GM19452 (cell line): ENCODE measurements at regions not wholly inside any gene's neighbourhood (a gene's known extent, or its start where the extent isn't known, plus 50 kb on each side); places are given as distances from the start of the nearest gene placed in this dataset.
"Not testable (repeated sequence)": the region's sequence is repeated elsewhere in the genome, so short reads cannot be mapped to it uniquely, and the experiment has no call there.

Experiments used
- ATAC-seq: cut with Tn5 transposase; IDR thresholded peaks from one replicate; pipeline ENCODE4 v1.9.1; 2021; ENCODE audit not compliant: unreplicated experiment

GRCh38 chr13:90003566-90003965 is 1343.9 kb upstream of the MIR17HG start:
- no peak for ATAC-seq

DNA sequence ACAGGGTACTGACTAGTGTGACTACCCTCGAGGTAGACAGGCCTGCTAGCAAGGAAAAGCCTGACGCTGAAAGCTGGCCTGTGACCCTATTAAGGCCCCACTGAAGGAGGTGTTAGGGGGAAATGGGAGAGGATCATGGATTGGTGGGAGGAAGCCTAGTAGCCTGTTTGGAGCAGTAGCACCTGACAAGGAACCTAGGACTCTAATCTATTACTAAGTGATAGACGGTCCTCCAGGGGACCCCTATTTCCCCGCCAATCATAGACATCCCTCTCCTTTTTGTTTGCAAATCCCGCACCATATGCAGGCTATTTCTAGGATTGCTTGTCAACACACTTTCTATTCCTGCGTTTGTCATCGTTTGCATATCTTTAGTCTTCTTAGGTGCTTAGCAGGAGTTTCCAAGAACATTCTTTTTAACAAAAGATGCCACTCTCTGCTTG is 1338.8 kb upstream of the MIR17HG start:
- no peak for ATAC-seq

- no peak for ATAC-seq
Measured at GRCh38 chr13:90014038-90014437, 1333.4 kb upstream of the MIR17HG start.

DNA sequence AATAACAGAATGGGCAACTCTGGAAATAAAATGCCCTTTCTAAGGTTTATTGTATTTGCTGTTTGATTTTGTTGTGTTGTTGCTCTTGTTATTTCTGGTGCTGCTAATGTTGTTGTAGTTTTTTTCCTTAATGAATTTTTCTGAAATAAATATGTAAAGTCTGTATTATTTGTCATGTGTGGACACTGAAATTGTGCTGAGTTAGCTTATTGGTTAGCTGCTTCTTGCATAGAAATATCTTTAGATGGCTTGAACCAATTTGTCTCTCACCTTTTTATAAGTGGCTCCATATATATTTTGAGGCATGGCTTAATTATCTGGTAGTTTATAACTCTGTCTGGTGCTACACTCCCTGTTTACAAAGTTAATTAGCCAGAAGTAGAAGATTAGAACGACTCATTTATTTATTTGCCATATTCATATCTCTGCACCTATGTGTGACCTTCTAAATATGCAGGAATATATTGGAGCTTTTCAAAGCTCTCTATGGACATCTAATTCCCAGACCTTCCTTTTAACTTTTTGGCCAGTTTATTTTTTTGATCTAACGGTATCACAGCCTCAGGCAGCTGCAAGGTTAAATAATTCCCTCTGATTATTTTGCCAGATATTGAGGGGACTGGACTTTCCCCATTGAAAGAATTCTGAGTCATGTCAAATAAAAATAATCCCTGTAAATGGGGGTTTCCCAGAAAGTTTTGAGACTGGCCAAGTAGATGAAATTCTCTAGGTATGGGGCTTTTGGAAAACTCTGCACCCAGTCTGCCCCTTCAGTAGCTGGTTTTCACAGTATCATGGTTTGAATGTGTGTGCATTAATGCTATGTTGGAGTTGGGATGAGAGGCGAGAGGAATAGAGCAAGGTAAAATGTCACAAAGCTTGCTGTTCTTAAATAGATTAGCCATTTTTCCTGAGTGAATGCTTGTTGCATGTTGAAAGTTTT is 1331.7 kb upstream of the MIR17HG start:
- ATAC-seq = no peak

DNA sequence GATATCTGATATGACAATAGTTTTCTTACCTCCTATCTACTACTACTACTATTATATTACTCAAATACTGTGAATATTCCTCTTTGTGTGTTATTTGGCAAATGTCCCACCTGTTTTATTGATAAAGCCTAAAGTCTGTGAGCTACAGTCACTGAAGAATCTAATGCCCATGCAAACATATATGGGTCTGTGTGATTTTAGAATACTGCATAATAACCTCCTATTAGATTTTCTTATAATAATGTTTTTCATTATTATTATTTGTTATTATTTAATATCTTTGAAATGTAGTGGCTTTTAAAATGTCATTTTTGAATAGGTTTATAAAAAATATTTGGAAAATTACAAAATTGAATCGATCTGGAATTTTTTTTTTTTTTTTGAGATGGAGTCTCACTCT is 1330.8 kb upstream of the MIR17HG start:
- ATAC-seq = no peak

DNA sequence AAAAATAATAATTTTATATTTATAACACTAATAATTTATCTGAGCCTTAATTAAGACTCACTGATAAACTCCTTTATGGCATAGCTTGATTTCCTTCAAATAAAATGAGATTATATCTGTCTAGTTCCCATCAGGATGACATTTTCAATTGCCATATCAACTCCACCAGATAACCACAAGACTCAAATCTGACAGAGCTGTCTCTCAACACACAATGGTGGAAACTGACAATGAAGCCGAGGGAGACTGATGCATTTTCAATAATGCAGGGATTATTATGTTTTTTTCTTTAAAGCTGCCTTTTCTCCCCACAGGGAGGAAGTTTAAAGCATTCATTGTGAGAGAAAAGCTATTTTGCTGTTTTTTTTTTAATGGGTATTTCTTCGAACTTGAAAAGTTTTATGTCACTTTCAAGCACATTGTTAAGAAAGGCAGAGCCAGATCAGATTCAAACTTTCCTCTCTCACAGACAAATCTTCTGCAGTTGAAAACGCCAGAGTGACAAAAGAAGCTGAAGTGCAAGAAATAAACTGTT is 1326.9 kb upstream of the MIR17HG start:
- ATAC-seq = no peak

DNA sequence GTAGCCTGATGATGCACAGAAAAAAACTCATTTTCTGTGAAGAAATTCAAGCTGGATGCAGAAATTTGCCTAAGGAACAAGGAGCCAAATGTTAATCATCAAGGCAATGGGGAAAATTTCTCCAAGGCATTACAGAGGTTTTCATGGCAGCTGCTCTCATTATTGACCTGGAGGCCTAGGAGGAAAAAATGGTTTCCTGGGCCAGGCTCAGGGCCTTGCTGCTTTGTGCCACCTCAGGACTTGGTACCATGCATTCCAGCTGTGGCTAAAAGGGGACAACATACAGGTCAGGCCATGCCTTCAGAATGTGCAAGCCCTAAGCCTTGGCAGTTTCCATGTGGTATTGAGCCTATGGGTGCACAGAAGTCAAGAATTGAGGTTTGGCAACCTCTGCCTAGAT is 1320.1 kb upstream of the MIR17HG start:
- ATAC-seq = no peak

- ATAC-seq = no peak
Measured at GRCh38 chr13:90032313-90032712, 1315.2 kb upstream of the MIR17HG start.

DNA sequence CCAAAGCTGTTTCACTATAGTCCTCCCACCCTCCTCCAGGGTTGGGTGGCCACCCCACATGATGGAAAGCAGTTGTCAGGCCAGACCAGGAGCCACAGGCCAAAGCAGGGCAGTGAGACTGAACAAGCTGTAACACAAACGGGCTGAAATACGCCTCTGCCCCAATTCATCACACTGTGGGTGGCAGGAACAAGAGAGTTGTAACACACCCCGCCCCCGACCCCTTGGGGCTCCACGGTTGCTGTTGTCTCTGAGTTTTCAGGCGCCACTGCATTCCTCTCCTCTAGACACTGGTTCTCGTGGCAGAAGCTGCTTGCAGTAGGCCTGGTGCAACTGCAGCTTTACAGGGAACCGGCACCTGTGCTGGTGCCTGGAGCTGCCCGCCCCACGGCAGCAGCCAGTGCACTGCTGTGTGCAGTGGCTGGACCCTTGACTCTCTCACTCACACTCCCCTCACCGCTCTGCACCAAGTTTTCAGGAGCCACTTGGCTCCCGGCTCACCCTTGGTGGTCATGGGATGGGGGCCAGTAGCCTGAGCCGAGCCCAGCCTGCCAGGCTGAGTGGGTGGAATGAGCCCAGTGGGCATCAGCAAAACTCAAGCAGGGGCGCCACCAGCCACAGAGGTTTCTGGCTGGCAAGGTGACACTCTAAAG is 1314.5 kb upstream of the MIR17HG start:
- ATAC-seq = no peak

GRCh38 chr13:90039516-90039915 is 1308.0 kb upstream of the MIR17HG start:
- ATAC-seq = no peak

- no peak for ATAC-seq
Measured at GRCh38 chr13:90047600-90047999, 1299.9 kb upstream of the MIR17HG start.

DNA sequence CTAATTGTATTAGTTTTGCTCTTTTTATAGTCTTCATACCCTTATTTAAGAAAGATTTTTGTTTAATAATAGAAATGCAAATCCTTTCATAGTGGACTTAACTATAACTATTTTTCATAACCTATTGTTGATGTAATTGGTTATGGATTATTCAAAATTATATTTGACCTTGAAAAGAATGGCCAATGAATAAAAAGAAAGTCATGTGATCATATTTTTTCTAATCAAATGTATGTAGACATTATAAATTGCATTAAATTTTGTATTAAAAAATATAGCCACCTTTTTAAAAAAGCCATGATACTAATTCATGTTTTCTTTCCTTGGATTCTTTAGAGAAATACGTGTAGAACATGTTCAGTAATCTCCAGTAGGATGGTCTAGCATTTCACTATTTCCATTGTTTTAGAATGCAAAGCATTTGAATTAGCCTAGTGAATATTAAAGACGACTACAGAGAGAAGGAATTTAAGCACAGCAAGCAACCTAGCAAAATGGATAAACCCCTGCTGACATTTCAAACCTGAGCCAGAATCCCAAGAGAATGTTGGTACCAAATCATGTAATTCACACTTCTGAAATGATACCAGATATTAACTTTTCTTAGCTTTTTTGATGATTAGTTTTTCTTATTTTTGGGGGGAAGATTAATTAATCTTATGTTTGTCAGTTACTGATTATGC is 1297.4 kb upstream of the MIR17HG start:
- no peak for ATAC-seq

DNA sequence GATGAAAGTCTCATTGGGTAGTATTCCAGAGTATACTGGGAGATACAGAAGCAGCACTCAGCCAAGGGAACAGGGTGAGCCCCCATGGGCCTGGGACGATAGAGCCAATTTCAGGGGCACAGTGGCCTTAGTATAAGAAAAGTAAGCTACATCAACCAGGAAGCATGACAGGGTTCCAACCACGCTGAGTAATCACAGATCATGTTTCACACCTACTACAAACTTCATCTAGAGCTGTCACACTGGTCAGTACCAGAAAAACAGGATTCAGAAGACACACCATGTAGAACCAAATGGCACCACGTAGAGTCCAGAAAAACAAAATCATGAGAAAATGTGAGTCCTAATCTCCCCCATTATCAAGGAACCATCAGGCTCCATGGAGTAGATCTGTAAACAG is 1292.4 kb upstream of the MIR17HG start:
- ATAC-seq = no peak

GRCh38 chr13:90055760-90056159 is 1291.7 kb upstream of the MIR17HG start:
- ATAC-seq = no peak

GRCh38 chr13:90064226-90064625 is 1283.3 kb upstream of the MIR17HG start:
- not testable (repeated sequence) for ATAC-seq

- ATAC-seq = no peak
Measured at GRCh38 chr13:90068658-90069057, 1278.8 kb upstream of the MIR17HG start.

- no peak for ATAC-seq
Measured at GRCh38 chr13:90070362-90070761, 1277.1 kb upstream of the MIR17HG start.

GRCh38 chr13:90070837-90071525 is 1276.5 kb upstream of the MIR17HG start:
- ATAC-seq = no peak

GRCh38 chr13:90084684-90085290 is 1262.7 kb upstream of the MIR17HG start:
- ATAC-seq = no peak

- ATAC-seq = no peak
Measured at GRCh38 chr13:90089051-90089450, 1258.4 kb upstream of the MIR17HG start.
